Osteocyte (in vitro differentiated cells): ENCODE measurements at regions not wholly inside any gene's neighbourhood (a gene's known extent, or its start where the extent isn't known, plus 50 kb on each side); places are given as distances from the start of the nearest gene placed in this dataset.

Experiments
- DNase-seq: peaks from one replicate; pipeline ENCODE4 v3.0.0; 2021; ENCODE audit warnings: mixed read lengths; ENCODE audit not compliant: unreplicated experiment; ENCODE audit errors: extremely low spot score
- H3K27ac Mint-ChIP-seq: one replicate; pipeline ENCODE4 v1.8.0; 2021; ENCODE audit warnings: mild to moderate bottlenecking, mixed read lengths; ENCODE audit not compliant: unreplicated experiment
- H3K27me3 Mint-ChIP-seq: one replicate; pipeline ENCODE4 v1.8.0; 2021; ENCODE audit warnings: mixed read lengths; ENCODE audit not compliant: unreplicated experiment
- H3K36me3 Mint-ChIP-seq: one replicate; pipeline ENCODE4 v1.8.0; 2021; ENCODE audit warnings: mixed read lengths; ENCODE audit not compliant: unreplicated experiment
- H3K4me1 Mint-ChIP-seq: one replicate; pipeline ENCODE4 v1.8.0; 2021; ENCODE audit warnings: mixed read lengths; ENCODE audit not compliant: unreplicated experiment
- H3K4me3 Mint-ChIP-seq: one replicate; pipeline ENCODE4 v1.8.0; 2021; ENCODE audit warnings: mild to moderate bottlenecking, moderate library complexity, mixed read lengths; ENCODE audit not compliant: unreplicated experiment
- H3K9me3 Mint-ChIP-seq: one replicate; pipeline ENCODE4 v1.8.0; 2021; ENCODE audit warnings: mixed read lengths; ENCODE audit not compliant: unreplicated experiment
- CTCF ChIP-seq: fragments of 200-600 bp; sonication (generic); IDR thresholded peaks from 2 replicates; pipeline ENCODE4 v1.5.0; 2021; ENCODE audit warnings: antibody characterized with exemption, mild to moderate bottlenecking, moderate library complexity

GRCh38 chr11:33640730-33641371, 59.8 kb downstream of the C11orf91 start:
- DNase-seq: no peak
- H3K27ac Mint-ChIP-seq: no peak overlapping the region
- no peaks in the 10 kb centered on the region for H3K27me3 Mint-ChIP-seq
- peaks cover 11% of the 10 kb centered on the region for H3K9me3 Mint-ChIP-seq
- H3K36me3 Mint-ChIP-seq: no peaks in the 10 kb centered on the region
- TF ChIP-seq CTCF: no peak
- no peaks in the 10 kb centered on the region for H3K4me1 Mint-ChIP-seq
- H3K4me3 Mint-ChIP-seq: no peak overlapping the region

GRCh38 chr11:33638608-33639007, 62.0 kb downstream of the C11orf91 start:
- H3K36me3 Mint-ChIP-seq: no peaks in the 10 kb centered on the region
- H3K27me3 Mint-ChIP-seq: no peaks in the 10 kb centered on the region
- peaks cover 3% of the 10 kb centered on the region for H3K4me1 Mint-ChIP-seq
- no peak for TF ChIP-seq CTCF
- H3K27ac Mint-ChIP-seq: no peak overlapping the region
- H3K4me3 Mint-ChIP-seq: no peak overlapping the region
- peaks cover 11% of the 10 kb centered on the region for H3K9me3 Mint-ChIP-seq
- DNase-seq: no peak

GRCh38 chr11:33636104-33636503, 64.5 kb downstream of the C11orf91 start:
- Mint-ChIP-seq H3K27ac (no peak overlapping the region), H3K4me3 (no peak overlapping the region), H3K9me3 (peaks cover 11% of the 10 kb centered on the region), H3K36me3 (peaks cover 2% of the 10 kb centered on the region), H3K4me1 (peaks cover 9% of the 10 kb centered on the region), H3K27me3 (no peaks in the 10 kb centered on the region)
- no peak for TF ChIP-seq CTCF
- no peak for DNase-seq

- Mint-ChIP-seq H3K27ac (no peak overlapping the region), H3K4me3 (no peak overlapping the region), H3K4me1 (peaks cover 9% of the 10 kb centered on the region), H3K36me3 (peaks cover 2% of the 10 kb centered on the region), H3K27me3 (no peaks in the 10 kb centered on the region), H3K9me3 (peaks cover 11% of the 10 kb centered on the region)
- no peak for TF ChIP-seq CTCF
- peak; percentile 66 for DNase-seq
These were observed 65.5 kb downstream of the C11orf91 start for GRCh38 chr11:33635161-33635560.

GRCh38 chr11:33634291-33634834, 66.3 kb downstream of the C11orf91 start:
- Mint-ChIP-seq H3K9me3 (peaks cover 11% of the 10 kb centered on the region), H3K36me3 (peaks cover 2% of the 10 kb centered on the region), H3K27ac (no peak overlapping the region), H3K27me3 (no peaks in the 10 kb centered on the region), H3K4me3 (no peak overlapping the region), H3K4me1 (peaks cover 9% of the 10 kb centered on the region)
- DNase-seq: peak; percentile 70
- TF ChIP-seq CTCF: no peak
